ENCODE measurements at regions not wholly inside any gene's neighbourhood (a gene's known extent, or its start where the extent isn't known, plus 50 kb on each side); places are given as distances from the start of the nearest gene placed in this dataset.

DNA sequence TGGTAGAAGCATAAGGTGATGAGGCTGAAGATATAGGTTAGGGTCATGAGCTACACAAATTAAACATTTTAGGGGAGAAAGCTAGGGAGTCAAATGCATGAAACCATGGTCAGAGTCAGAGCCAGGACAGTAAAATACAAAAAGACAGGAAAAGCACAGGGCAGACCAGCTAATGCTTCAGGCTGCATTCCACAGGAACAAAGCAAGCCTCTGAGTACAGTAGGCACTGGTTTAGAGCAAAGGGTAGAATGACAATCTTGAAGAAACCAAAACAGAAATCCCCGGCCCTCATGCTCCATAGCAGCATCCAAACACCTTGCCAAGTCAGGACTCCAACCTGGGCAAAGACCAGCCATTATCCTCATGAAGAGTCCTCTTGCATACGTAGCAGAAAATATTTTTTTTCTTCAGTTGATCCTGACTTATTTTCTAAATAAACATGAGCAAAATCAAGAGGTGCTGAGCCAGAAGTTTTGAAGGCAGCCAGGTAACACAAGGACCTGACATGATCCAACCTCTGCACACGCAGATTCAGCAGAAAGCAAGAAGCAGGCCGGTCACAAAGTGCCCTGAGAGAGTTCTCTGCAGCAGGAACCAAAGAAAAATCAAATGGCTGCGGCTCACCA lies 273.1 kb downstream of the TTLL7 start:
- CTCF ChIA-PET, result no interaction called here
- H2AFZ ChIP-seq (replicated peaks; ENCODE audit: low read length, poor library complexity), result no peak overlapping the region
- H3K4me3 ChIP-seq (ENCODE audit: insufficient read depth, low read depth, low read length), result no peak overlapping the region
- H2BK120ac ChIP-seq (ENCODE audit: low read depth, low read length), result no peak overlapping the region
- H2AK5ac ChIP-seq (ENCODE audit: low read depth, low read length), result no peak overlapping the region
- no peaks in the 10 kb centered on the region for H4K20me1 ChIP-seq (ENCODE audit: insufficient read depth, low read length)
- H3K14ac ChIP-seq (replicated peaks; ENCODE audit: low read depth, low read length), result no peak overlapping the region
- no peak overlapping the region for H4K8ac ChIP-seq (ENCODE audit: low read depth in 2 of 2, low read length in 2 of 2)
- no peak overlapping the region for H2BK5ac ChIP-seq (ENCODE audit: low read depth, low read length, poor library complexity, severe bottlenecking)
- no peaks in the 10 kb centered on the region for H3K4me1 ChIP-seq (ENCODE audit: control insufficient read depth, insufficient read depth, low read length)
- H3K79me1 ChIP-seq (ENCODE audit: low read depth in 1 of 2, low read length in 2 of 2), result no peaks in the 10 kb centered on the region
- dilution Hi-C loops (cut with HindIII; ENCODE audit: low sequenced_read_pairs, unreplicated experiment), result no loop called here
- intact Hi-C loops (cut with micrococcal nuclease), result no loop called here
- DNase-seq, result no peak
- no peak overlapping the region for H3K9ac ChIP-seq (ENCODE audit: low read depth, low read length)
- no peak overlapping the region for H3K4ac ChIP-seq (ENCODE audit: low read depth, low read length)
- no peak overlapping the region for H2AK9ac ChIP-seq (replicated peaks; ENCODE audit: low read depth, low read length, poor library complexity)
- in situ Hi-C loops (cut with MboI; ENCODE audit: low sequenced_read_pairs), result no loop called here
- no peak overlapping the region for H3K56ac ChIP-seq (ENCODE audit: extremely low read depth, insufficient read depth, low read length)
- 40% methylated on average over 2 of the region's 5 CpGs; no CpG with 5 or more reads in 1 of the 2 experiments for WGBS, 2 experiments (ENCODE audit: extremely low coverage in 2 of 2, insufficient read length in 1 of 2)
- no peak overlapping the region for H3K18ac ChIP-seq (ENCODE audit: low read depth, low read length)
- no peaks in the 10 kb centered on the region for H3K27me3 ChIP-seq (ENCODE audit: control insufficient read depth, insufficient read depth, low read length)
- no peak overlapping the region for H3K23ac ChIP-seq (ENCODE audit: low read depth, low read length)
- no peak for TF ChIP-seq SMC3 (IDR thresholded peaks at IDR 0.05; ENCODE audit: low read depth, low read length)
- no peak for TF ChIP-seq MXI1 (IDR thresholded peaks at IDR 0.05; ENCODE audit: borderline replicate concordance, low read depth, low read length)
- TF ChIP-seq, protein P1, sequence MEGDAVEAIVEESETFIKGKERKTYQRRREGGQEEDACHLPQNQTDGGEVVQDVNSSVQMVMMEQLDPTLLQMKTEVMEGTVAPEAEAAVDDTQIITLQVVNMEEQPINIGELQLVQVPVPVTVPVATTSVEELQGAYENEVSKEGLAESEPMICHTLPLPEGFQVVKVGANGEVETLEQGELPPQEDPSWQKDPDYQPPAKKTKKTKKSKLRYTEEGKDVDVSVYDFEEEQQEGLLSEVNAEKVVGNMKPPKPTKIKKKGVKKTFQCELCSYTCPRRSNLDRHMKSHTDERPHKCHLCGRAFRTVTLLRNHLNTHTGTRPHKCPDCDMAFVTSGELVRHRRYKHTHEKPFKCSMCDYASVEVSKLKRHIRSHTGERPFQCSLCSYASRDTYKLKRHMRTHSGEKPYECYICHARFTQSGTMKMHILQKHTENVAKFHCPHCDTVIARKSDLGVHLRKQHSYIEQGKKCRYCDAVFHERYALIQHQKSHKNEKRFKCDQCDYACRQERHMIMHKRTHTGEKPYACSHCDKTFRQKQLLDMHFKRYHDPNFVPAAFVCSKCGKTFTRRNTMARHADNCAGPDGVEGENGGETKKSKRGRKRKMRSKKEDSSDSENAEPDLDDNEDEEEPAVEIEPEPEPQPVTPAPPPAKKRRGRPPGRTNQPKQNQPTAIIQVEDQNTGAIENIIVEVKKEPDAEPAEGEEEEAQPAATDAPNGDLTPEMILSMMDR (conservative IDR thresholded peaks at IDR 0.05; ENCODE audit: low read depth, low read length), result no peak
- TF ChIP-seq, protein P2, sequence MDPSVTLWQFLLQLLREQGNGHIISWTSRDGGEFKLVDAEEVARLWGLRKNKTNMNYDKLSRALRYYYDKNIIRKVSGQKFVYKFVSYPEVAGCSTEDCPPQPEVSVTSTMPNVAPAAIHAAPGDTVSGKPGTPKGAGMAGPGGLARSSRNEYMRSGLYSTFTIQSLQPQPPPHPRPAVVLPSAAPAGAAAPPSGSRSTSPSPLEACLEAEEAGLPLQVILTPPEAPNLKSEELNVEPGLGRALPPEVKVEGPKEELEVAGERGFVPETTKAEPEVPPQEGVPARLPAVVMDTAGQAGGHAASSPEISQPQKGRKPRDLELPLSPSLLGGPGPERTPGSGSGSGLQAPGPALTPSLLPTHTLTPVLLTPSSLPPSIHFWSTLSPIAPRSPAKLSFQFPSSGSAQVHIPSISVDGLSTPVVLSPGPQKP (IDR thresholded peaks at IDR 0.05; ENCODE audit: borderline replicate concordance, low read depth, low read length), result no peak
- no peak for TF ChIP-seq CEBPB (IDR thresholded peaks at IDR 0.05; ENCODE audit: low read depth, low read length)
- no peak for TF ChIP-seq CHD1 (IDR thresholded peaks at IDR 0.05; ENCODE audit: low read depth, low read length)
- H4K5ac ChIP-seq (ENCODE audit: low read depth, low read length), result no peak overlapping the region
- POLR2A ChIA-PET (ENCODE audit: unreplicated experiment), result interaction anchor here (0.6 kb wide), 1 partner anchor 51 kb away, joined by 7 read pairs; no protein-coding TSS in a partner anchor
- H3K9me1 ChIP-seq (ENCODE audit: insufficient read depth, low read length), result no peaks in the 10 kb centered on the region
- H2BK15ac ChIP-seq (ENCODE audit: low read depth, low read length), result no peak overlapping the region
- ATAC-seq (ENCODE audit: low read depth), result no peak
- no peak overlapping the region for H2BK20ac ChIP-seq (ENCODE audit: low read depth, low read length)
- BruUV-seq (replicated peaks), result no TSS peak
- no peak overlapping the region for H3K4me2 ChIP-seq (ENCODE audit: low read depth, low read length)
- no peaks in the 10 kb centered on the region for H3K36me3 ChIP-seq (ENCODE audit: control insufficient read depth, insufficient read depth, low read length)
- H3K27ac ChIP-seq (ENCODE audit: insufficient read depth, low read length), result no peak overlapping the region
- no peak overlapping the region for H4K91ac ChIP-seq (ENCODE audit: insufficient read depth, low read depth, low read length)
- H3K9me3 ChIP-seq (ENCODE audit: control insufficient read depth, insufficient read depth, low read length), result no peaks in the 10 kb centered on the region
